NCI-H524 treated with DMSO at 0.1 percent for 48 hours (cell line): ENCODE measurements at regions not wholly inside any gene's neighbourhood (a gene's known extent, or its start where the extent isn't known, plus 50 kb on each side); places are given as distances from the start of the nearest gene placed in this dataset.
"Not testable (repeated sequence)": the region's sequence is repeated elsewhere in the genome, so short reads cannot be mapped to it uniquely, and the experiment has no call there.

ENCODE experiments used
- DNase-seq: peaks from one replicate; lab custom pipeline; 2025; lab: John Stamatoyannopoulos, UW

DNA sequence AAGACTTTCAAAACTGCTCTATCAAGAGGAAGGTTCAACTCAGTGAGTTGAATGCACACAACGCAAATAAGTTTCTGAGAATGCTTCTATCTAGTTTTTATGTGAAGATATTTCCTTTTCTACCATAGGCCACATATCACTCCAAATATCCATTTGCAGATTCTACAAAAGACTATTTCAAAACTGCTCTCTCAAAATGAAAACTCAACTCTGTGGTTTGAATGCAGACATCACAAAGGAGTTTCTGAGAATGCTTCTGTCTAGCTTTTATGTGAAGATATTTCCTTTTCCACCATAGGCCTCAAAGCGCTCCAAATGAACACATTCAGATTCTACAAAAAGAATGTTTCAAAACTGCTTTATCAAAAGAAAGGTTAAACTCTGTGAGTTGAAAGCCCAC lies 1093.1 kb upstream of the DEFB115 start:
- not testable (repeated sequence) for DNase-seq

DNA sequence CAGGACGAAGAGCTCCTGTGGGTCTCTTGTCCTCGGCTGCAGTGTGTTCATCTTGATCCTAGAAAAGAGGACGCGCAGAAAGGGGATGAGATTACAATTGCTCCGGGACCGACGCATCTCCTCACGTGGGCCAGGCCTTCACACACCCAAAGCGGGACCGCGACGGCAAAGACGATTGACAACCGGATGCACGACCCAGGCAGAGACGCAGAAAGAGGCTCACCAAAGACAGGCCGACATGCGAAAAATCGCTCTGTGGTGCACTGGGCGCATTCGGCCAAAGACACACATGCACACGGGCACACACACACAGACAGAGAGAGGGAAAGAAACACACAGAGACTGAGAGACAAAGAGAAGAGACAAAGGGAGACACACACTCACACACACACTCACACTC lies 1089.9 kb upstream of the DEFB115 start:
- DNase-seq, result no peak

DNA sequence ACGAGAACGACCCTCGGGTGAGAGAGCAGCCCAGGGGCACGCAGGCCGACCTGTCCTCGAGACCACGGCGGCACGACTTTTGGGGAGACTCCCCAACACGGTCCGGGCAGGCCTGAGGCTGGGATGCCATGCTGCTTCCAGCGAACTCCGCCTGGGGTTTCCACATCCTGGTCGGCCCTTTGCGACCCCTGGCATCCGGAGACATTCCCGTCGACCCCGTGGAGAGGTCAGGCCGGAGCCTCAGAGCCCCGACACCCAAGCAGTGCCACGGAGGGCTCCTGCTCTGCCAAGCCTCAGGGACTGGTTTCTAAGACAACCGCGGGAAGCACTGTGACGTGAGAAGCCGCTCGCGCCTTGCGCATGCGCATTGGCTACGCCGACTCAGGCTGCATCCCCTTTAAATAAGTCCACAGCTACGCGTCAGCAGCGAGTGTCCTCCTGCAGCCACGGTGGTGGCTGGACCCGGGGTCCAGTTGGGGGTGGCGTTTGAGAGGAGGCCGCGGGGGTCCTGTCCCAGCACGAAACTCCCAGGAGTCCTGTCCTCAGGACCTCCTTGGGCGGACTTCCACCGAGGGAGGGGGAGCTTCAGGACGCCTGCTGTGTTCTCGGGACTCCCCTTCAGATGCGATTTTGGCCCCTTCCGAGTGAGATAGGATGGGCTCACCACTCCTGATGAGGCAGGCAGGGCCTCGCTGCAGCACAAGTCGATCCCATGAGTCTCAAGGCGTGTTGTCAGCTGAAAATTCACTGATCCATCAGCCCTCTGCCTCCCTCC lies 1089.3 kb upstream of the DEFB115 start:
- DNase-seq, result no peak

DNA sequence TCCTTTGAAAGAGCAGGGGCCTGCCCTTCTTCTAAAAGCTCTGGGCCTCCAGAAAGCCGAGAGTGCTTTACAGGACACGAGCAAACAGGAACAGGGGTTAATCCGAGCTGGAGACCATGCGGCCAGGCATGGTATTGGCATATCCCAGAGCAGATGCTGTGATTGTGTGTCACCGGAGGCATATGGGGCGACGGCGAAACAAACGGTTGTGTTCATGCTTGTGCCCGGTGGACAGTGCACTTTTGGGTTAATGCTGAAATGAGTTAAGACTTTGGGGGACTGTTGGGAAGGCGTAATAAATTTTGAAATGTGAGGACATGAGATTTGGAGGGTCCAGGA lies 1088.7 kb upstream of the DEFB115 start:
- no peak for DNase-seq

- DNase-seq, result no peak
Measured at GRCh38 chr20:30175681-30176080, 1081.8 kb upstream of the DEFB115 start.

DNA sequence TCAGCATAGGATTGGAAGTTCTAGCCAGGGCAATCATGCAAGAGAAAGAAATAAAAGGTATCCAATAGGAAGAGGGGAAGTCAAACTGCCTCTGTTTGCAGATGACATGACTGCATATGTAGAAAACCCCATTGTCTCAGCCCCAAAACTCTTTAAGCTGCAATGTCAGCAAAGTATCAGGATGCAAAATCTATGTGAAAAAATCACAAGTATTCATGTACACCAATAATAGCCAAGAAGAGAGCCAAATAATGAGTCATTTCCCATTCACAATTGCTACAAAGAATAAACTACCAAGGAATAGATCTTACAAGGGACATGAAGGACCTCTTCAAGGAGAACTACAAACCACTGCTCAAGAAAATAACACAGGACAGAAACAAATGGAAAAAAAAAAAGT lies 1074.3 kb upstream of the DEFB115 start:
- not testable (repeated sequence) for DNase-seq

- DNase-seq, result not testable (repeated sequence)
Measured at GRCh38 chr20:30191785-30192184, 1065.7 kb upstream of the DEFB115 start.

DNA sequence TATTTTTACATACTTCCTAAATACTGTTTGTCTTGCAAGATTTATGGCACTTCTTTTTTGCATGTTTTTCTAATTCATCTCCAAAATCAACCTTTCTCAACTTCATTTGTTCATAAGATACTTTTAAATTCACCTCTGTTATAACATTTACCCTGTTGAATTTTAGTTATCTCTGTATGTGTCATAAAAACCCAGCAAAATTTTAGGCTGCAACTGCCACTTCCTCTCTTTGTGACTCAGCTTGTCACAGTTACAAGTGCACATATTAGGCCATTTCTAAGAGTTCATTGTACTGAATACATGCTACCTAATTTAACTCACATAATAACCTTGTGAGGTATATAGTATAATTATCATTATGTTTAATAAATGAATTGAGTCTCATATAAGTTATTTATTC lies 1023.0 kb upstream of the DEFB115 start:
- not testable (repeated sequence) for DNase-seq

- not testable (repeated sequence) for DNase-seq
Measured at GRCh38 chr20:30275073-30275472, 982.4 kb upstream of the DEFB115 start.

- DNase-seq, result no peak
Measured at GRCh38 chr20:30281584-30282197, 975.8 kb upstream of the DEFB115 start.

GRCh38 chr20:30283476-30284280 lies 973.8 kb upstream of the DEFB115 start:
- DNase-seq, result peak; percentile 51

DNA sequence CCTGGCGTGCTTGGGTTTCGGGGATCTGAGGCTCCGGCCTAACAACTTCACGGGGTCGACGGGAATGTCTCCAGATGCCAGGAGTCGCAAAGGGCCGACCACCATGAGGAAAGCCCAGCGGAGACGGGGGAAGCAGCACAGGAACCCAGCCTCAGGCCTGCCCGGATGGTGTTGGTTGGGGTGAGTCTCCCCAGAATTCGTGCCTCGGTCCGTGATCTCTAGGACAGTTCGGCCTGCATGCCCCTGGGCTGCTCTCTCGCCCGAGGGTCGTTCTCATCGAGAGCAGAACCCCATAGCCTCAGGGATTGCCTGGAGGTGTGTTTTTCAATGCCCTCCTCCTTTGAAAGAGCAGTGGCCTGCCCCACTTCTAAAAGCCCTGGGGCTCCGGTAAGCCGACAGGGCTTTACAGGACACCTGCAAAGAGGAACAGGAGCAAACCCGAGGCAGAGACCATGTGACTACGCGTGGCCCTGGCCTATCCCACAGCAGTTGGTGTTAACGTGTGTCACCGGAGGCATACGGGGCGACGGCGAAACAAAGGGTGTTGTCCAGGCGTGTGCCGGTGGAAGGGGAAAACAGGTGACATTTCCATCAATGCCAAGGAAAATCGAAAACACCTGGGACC lies 973.1 kb upstream of the DEFB115 start:
- DNase-seq, result no peak

- DNase-seq, result no peak
Measured at GRCh38 chr20:30285677-30286076, 971.8 kb upstream of the DEFB115 start.

DNA sequence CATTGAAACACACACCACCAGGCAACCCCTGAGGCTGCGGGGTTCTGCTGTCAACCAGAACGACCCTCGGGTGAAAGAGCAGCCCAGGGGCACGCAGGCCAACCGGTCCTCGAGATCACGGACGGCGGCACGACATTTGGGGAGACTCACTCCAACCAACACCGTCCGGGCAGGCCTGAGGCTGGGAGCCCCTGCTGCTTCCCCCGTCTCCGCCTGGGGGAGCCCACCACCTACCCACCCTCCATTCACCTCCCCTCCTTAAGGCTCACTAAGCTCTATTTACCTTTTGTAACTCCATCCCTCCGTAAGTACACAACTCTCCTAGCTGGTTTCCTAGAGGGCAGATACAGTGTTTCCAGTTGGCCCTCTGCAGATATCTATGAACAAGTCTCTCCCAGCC lies 971.3 kb upstream of the DEFB115 start:
- no peak for DNase-seq

DNA sequence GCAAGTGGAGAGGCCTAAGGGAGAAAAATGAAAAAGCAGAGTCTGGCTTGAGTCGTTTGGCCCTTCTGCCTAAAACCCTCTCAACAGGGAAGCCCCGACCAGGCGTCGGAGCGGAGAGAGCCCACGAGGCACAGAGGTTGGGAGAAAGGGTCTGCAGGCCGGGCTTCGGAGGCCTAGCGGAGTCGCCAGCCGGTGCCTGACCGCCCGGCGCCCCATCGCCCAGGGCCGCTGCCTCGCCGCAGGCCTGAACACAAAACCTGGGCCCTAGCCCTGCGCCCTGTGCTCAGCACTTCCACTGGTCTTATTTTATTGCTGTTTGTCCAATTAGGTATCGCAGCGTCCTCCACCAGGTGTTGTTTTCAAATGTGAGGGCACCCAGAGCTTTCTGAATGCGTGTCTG lies 970.0 kb upstream of the DEFB115 start:
- not testable (repeated sequence) for DNase-seq

GRCh38 chr20:30288346-30288745 lies 969.1 kb upstream of the DEFB115 start:
- no peak for DNase-seq

GRCh38 chr20:30289049-30289448 lies 968.4 kb upstream of the DEFB115 start:
- DNase-seq, result not testable (repeated sequence)

- not testable (repeated sequence) for DNase-seq
Measured at GRCh38 chr20:30289711-30290141, 967.7 kb upstream of the DEFB115 start.

GRCh38 chr20:30290361-30291063 lies 967.0 kb upstream of the DEFB115 start:
- not testable (repeated sequence) for DNase-seq

GRCh38 chr20:30291064-30291379 lies 966.4 kb upstream of the DEFB115 start:
- not testable (repeated sequence) for DNase-seq

- DNase-seq, result not testable (repeated sequence)
Measured at GRCh38 chr20:30291686-30292085, 965.8 kb upstream of the DEFB115 start.

DNA sequence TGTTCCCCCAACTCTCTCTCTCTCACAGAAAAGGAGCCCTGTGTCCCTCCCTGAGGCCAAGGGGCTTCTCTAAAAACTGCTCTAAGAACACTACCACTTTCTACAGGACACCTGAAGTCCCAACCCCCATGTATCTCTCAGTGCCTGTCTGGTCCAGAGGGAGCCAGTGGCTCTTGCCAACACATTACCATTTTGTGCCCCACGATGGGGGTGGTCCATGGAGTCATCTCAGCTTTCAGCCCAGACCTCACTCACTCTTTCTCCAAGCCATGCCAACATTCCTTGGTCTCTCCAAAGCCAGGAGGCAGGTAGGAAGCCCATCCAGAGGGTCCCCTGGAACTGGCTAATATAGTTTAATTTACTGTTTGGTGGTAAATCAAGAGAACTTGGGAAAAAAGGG lies 962.1 kb upstream of the DEFB115 start:
- not testable (repeated sequence) for DNase-seq
